Neural progenitor cell (in vitro differentiated cells): ENCODE measurements at regions not wholly inside any gene's neighbourhood (a gene's known extent, or its start where the extent isn't known, plus 50 kb on each side); places are given as distances from the start of the nearest gene placed in this dataset.
A peak's percentile ranks its signal among the peaks of the same experiment; 100 is the strongest.

Source experiments
- DNase-seq: peaks from one replicate; pipeline ENCODE4 v3.0.0-alpha.2; 2016; ENCODE audit warnings: low spot score
- H2AFZ ChIP-seq: fragments of 200-600 bp; sonication (generic); replicated peaks from 2 replicates; pipeline ENCODE4 v1.6.1; 2016; ENCODE audit warnings: antibody characterized with exemption
- H3F3A ChIP-seq: fragments of 200-600 bp; sonication (generic); 2 replicates; pipeline ENCODE4 v1.6.1; 2016; ENCODE audit warnings: antibody characterized with exemption, low read depth
- H3K27ac ChIP-seq: fragments of 200-600 bp; sonication (generic); 2 replicates; pipeline ENCODE4 v1.5.1; 2016; ENCODE audit warnings: mild to moderate bottlenecking
- H3K27me3 ChIP-seq: fragments of 200-600 bp; sonication (generic); 2 replicates; pipeline ENCODE4 v1.6.1; 2016; ENCODE audit warnings: mild to moderate bottlenecking, moderate library complexity
- H3K36me3 ChIP-seq: fragments of 200-600 bp; sonication (generic); 2 replicates; pipeline ENCODE4 v1.5.1; 2016
- H3K4me1 ChIP-seq: fragments of 200-600 bp; sonication (generic); 2 replicates; pipeline ENCODE4 v1.6.1; 2016; ENCODE audit warnings: mixed run types
- H3K4me2 ChIP-seq: fragments of 200-600 bp; sonication (generic); 2 replicates; pipeline ENCODE4 v1.6.1; 2016
- H3K4me3 ChIP-seq: fragments of 200-600 bp; sonication (generic); 2 replicates; pipeline ENCODE4 v1.5.1; 2016
- H3K79me2 ChIP-seq: fragments of 200-600 bp; sonication (generic); 2 replicates; pipeline ENCODE4 v1.6.1; 2016; ENCODE audit warnings: low read depth
- H3K9ac ChIP-seq: fragments of 200-600 bp; sonication (generic); 2 replicates; pipeline ENCODE4 v1.6.1; 2016
- H3K9me3 ChIP-seq: fragments of 200-600 bp; sonication (generic); 2 replicates; pipeline ENCODE4 v1.5.1; 2016; ENCODE audit warnings: low read depth
- H4K20me1 ChIP-seq: fragments of 200-600 bp; sonication (generic); 2 replicates; pipeline ENCODE4 v1.6.1; 2016; ENCODE audit warnings: low read depth
- H3K27ac Mint-ChIP-seq: 3 replicates; pipeline ENCODE4 v1.8.0; 2021; ENCODE audit warnings: mixed read lengths
- H3K27me3 Mint-ChIP-seq: 2 replicates; pipeline ENCODE4 v1.8.0; 2022; ENCODE audit warnings: low read depth, mild to moderate bottlenecking, inconsistent platforms, moderate library complexity, mixed read lengths; ENCODE audit not compliant: insufficient read depth
- H3K36me3 Mint-ChIP-seq: 3 replicates; pipeline ENCODE4 v1.8.0; 2021; ENCODE audit warnings: mixed read lengths
- H3K4me1 Mint-ChIP-seq: 3 replicates; pipeline ENCODE4 v1.8.0; 2021; ENCODE audit warnings: mixed read lengths
- H3K4me3 Mint-ChIP-seq: 3 replicates; pipeline ENCODE4 v1.8.0; 2021; ENCODE audit warnings: mild to moderate bottlenecking, moderate library complexity, mixed read lengths
- H3K9me3 Mint-ChIP-seq: 3 replicates; pipeline ENCODE4 v1.8.0; 2020; ENCODE audit warnings: mixed read lengths
- EZH2 ChIP-seq: fragments of 200-600 bp; sonication (generic); IDR thresholded peaks from 2 replicates; pipeline ENCODE4 v1.6.1; 2017; ENCODE audit warnings: antibody characterized with exemption, mild to moderate bottlenecking, moderate library complexity
- EZH2phosphoT487 ChIP-seq: fragments of 200-600 bp; sonication (generic); IDR thresholded peaks from 2 replicates; pipeline ENCODE4 v1.6.1; 2017; ENCODE audit warnings: antibody characterized with exemption
- TF ChIP-seq, protein P1 (sequence below): fragments of 200-600 bp; sonication (generic); IDR thresholded peaks from 2 replicates; pipeline ENCODE4 v1.5.1; 2017; ENCODE audit warnings: antibody characterized with exemption, mild to moderate bottlenecking

DNA sequence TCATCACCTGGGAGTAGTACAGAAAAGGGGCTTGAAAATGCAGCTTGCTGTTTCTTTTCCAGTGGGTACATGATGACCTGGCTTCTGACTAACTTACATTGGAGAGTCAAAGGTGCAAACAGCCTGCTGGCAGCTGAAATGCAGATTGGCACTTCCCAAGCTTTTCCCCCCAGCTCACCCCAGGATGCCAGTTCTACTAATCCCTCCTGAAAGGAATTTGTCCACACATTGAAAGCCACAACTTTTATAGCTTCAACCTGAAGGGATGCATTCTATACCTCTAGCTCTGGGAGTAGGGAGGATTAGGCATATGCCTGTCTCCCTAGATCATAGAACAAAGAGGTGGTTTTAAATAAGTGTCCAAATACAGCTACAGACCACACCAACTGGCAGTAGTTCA lies 281.7 kb downstream of the EFHB start:
- Histone ChIP-seq H3K79me2 (no peaks in the 10 kb centered on the region), H4K20me1 (no peaks in the 10 kb centered on the region), H3K9me3 (no peaks in the 10 kb centered on the region), H2AFZ (no peak overlapping the region), H3K4me2 (peak overlapping the region; percentile 60), H3K4me3 (no peak overlapping the region), H3K27ac (peak overlapping the region; percentile 68), H3K27me3 (no peaks in the 10 kb centered on the region), H3K4me1 (peaks cover 12% of the 10 kb centered on the region), H3K9ac (no peak overlapping the region), H3K36me3 (no peaks in the 10 kb centered on the region), H3F3A (peaks cover 21% of the 10 kb centered on the region)
- DNase-seq: peak; percentile 68
- Mint-ChIP-seq H3K27ac (no peak overlapping the region), H3K36me3 (no peaks in the 10 kb centered on the region), H3K4me1 (peaks cover 15% of the 10 kb centered on the region), H3K4me3 (no peak overlapping the region), H3K27me3 (no peaks in the 10 kb centered on the region), H3K9me3 (peaks cover 20% of the 10 kb centered on the region)
- TF ChIP-seq, protein P1, sequence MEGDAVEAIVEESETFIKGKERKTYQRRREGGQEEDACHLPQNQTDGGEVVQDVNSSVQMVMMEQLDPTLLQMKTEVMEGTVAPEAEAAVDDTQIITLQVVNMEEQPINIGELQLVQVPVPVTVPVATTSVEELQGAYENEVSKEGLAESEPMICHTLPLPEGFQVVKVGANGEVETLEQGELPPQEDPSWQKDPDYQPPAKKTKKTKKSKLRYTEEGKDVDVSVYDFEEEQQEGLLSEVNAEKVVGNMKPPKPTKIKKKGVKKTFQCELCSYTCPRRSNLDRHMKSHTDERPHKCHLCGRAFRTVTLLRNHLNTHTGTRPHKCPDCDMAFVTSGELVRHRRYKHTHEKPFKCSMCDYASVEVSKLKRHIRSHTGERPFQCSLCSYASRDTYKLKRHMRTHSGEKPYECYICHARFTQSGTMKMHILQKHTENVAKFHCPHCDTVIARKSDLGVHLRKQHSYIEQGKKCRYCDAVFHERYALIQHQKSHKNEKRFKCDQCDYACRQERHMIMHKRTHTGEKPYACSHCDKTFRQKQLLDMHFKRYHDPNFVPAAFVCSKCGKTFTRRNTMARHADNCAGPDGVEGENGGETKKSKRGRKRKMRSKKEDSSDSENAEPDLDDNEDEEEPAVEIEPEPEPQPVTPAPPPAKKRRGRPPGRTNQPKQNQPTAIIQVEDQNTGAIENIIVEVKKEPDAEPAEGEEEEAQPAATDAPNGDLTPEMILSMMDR: no peak
- TF ChIP-seq EZH2phosphoT487: no peak
- no peak for TF ChIP-seq EZH2

DNA sequence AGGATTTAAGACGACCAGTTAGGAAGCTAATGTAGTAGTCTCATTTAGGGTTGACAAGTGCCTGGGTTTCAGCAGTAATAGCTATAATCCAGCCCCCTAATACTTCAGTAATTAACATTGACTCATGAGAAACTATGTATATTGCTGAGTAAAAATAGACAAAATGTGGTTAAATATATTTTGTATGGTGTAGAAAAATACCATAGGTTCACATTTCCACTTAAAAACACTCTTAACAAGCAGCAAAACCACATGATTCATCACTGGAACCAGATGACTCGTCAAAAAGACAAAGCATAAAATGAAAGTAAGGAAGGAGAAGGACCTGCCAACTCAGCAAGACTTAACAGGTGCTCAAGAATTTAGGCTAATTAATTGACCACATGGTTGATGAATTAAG lies 288.9 kb downstream of the EFHB start:
- H3K9ac ChIP-seq: no peak overlapping the region
- H3K4me3 ChIP-seq: no peak overlapping the region
- H3K4me1 ChIP-seq: peaks cover 3% of the 10 kb centered on the region
- no peaks in the 10 kb centered on the region for H3K27me3 ChIP-seq
- DNase-seq: no peak
- no peak overlapping the region for H3K4me2 ChIP-seq
- peaks cover 12% of the 10 kb centered on the region for H3F3A ChIP-seq
- no peak overlapping the region for H2AFZ ChIP-seq
- H3K4me3 Mint-ChIP-seq: no peak overlapping the region
- no peaks in the 10 kb centered on the region for H3K9me3 ChIP-seq
- no peaks in the 10 kb centered on the region for H3K36me3 Mint-ChIP-seq
- H3K27ac ChIP-seq: no peak overlapping the region
- H3K36me3 ChIP-seq: no peaks in the 10 kb centered on the region
- H3K9me3 Mint-ChIP-seq: no peaks in the 10 kb centered on the region
- no peaks in the 10 kb centered on the region for H4K20me1 ChIP-seq
- no peaks in the 10 kb centered on the region for H3K27me3 Mint-ChIP-seq
- H3K79me2 ChIP-seq: no peaks in the 10 kb centered on the region
- TF ChIP-seq, protein P1: no peak
- TF ChIP-seq EZH2: no peak
- no peak for TF ChIP-seq EZH2phosphoT487
- no peaks in the 10 kb centered on the region for H3K4me1 Mint-ChIP-seq
- H3K27ac Mint-ChIP-seq: no peak overlapping the region

DNA sequence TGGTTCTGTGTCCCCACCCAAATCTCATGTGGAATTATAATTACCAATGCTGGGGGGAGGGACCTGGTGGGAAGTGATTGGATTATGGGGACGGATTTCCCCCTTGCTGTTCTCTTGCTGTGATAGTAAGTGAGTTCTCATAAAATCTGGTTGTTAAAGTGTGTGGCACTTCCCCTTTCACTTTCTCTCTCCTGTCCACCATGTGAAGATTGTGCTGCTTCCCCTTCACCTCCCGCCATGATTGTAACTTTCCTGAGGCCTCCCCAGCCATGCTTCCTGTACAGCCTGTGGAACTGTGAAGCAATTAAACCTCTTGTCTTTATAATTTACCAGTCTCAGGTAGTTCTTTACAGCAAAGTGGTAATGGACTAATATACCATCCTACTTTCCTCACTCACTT lies 289.6 kb downstream of the EFHB start:
- Mint-ChIP-seq H3K4me1 (no peaks in the 10 kb centered on the region), H3K36me3 (no peaks in the 10 kb centered on the region), H3K27me3 (no peaks in the 10 kb centered on the region), H3K27ac (no peak overlapping the region), H3K9me3 (no peaks in the 10 kb centered on the region), H3K4me3 (no peak overlapping the region)
- H3K4me3 ChIP-seq: no peak overlapping the region
- peaks cover 12% of the 10 kb centered on the region for H3F3A ChIP-seq
- H3K4me2 ChIP-seq: no peak overlapping the region
- no peak for DNase-seq
- H3K27me3 ChIP-seq: no peaks in the 10 kb centered on the region
- peaks cover 3% of the 10 kb centered on the region for H3K4me1 ChIP-seq
- no peaks in the 10 kb centered on the region for H3K9me3 ChIP-seq
- no peak overlapping the region for H3K27ac ChIP-seq
- no peaks in the 10 kb centered on the region for H3K36me3 ChIP-seq
- H3K79me2 ChIP-seq: no peaks in the 10 kb centered on the region
- H4K20me1 ChIP-seq: no peaks in the 10 kb centered on the region
- no peak overlapping the region for H3K9ac ChIP-seq
- no peak for TF ChIP-seq EZH2
- TF ChIP-seq, protein P1: no peak
- no peak for TF ChIP-seq EZH2phosphoT487
- no peak overlapping the region for H2AFZ ChIP-seq
